ENCODE measurements at regions not wholly inside any gene's neighbourhood (a gene's known extent, or its start where the extent isn't known, plus 50 kb on each side); places are given as distances from the start of the nearest gene placed in this dataset.

DNA sequence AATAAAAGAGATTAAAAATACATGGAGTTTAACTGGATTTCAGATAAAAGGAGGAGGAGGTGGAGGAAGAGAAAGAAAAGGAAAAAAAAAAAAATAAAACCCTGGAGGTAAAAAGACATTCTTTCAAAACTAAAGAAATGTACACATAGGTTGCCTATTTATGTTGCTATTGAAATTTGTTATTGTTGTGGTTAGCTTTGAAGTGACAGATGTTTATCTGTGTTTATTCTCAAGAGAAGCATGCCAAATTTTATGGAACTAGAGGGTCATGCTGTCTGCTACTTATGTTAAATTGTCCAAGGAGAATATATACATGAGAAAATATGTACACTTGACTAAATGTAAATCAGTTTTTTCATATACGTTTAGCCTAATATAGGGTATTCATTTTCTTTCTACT, 653.2 kb downstream of the DCDC2C start:
- Mint-ChIP-seq H3K36me3 (ENCODE audit: low read depth) (no peaks in the 10 kb centered on the region), H3K4me1 (ENCODE audit: low read depth) (no peaks in the 10 kb centered on the region), H3K27ac (no peak overlapping the region), H3K27me3 (no peaks in the 10 kb centered on the region), H3K4me3 (no peak overlapping the region), H3K9me3 (peaks cover 14% of the 10 kb centered on the region)
- Histone ChIP-seq H3K4me3 (ENCODE audit: low read length) (no peak overlapping the region), H3K27ac (ENCODE audit: low read depth in 1 of 2, low read length in 2 of 2) (no peak overlapping the region), H3K9me3 (ENCODE audit: control insufficient read depth in 1 of 2, insufficient read depth in 1 of 2, low read length in 2 of 2) (peaks cover 3 to 4% of the 10 kb centered on the region in 2 experiments), H3K4me1 (ENCODE audit: insufficient read depth, low read length) (no peaks in the 10 kb centered on the region), H3K36me3 (ENCODE audit: insufficient read depth, low read length) (no peaks in the 10 kb centered on the region), H3K27me3 (ENCODE audit: control insufficient read depth in 1 of 2, insufficient read depth in 2 of 2, low read length in 2 of 2) (no peaks in the 10 kb centered on the region)
- DNase-seq (no peak), ATAC-seq (ENCODE audit: poor library complexity) (no peak)
- TF ChIP-seq, protein P1, sequence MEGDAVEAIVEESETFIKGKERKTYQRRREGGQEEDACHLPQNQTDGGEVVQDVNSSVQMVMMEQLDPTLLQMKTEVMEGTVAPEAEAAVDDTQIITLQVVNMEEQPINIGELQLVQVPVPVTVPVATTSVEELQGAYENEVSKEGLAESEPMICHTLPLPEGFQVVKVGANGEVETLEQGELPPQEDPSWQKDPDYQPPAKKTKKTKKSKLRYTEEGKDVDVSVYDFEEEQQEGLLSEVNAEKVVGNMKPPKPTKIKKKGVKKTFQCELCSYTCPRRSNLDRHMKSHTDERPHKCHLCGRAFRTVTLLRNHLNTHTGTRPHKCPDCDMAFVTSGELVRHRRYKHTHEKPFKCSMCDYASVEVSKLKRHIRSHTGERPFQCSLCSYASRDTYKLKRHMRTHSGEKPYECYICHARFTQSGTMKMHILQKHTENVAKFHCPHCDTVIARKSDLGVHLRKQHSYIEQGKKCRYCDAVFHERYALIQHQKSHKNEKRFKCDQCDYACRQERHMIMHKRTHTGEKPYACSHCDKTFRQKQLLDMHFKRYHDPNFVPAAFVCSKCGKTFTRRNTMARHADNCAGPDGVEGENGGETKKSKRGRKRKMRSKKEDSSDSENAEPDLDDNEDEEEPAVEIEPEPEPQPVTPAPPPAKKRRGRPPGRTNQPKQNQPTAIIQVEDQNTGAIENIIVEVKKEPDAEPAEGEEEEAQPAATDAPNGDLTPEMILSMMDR (IDR thresholded peaks at IDR 0.05): no peak
- ChIA-PET CTCF (no interaction called here), POLR2A (no interaction called here)
- intact Hi-C loops (cut with DNase I, micrococcal nuclease): no loop called here

DNA sequence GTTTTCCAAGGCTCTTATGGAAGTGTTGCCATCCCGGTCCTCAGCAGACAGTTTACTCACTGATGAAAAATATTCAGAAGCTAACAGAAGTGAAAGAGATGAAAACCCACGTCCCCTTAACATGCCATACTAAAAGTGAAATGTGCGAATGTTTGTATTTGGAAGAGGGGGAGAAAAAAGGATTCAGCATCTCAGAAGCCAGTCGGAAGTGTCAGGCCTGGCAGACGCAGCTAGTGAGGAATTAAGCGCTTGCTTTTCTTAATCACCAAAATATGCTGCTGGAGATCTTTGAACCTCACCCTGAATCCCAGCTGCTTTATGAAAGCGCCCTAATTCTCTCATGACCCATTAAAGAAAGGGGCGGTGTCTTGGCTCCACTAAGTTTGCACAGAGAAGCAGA, 653.7 kb downstream of the DCDC2C start:
- no peak for ATAC-seq (ENCODE audit: poor library complexity)
- TF ChIP-seq, protein P1 (IDR thresholded peaks at IDR 0.05): no peak
- no peaks in the 10 kb centered on the region for H3K36me3 ChIP-seq (ENCODE audit: insufficient read depth, low read length)
- H3K27me3 Mint-ChIP-seq: no peaks in the 10 kb centered on the region
- no peak overlapping the region for H3K4me3 Mint-ChIP-seq
- peaks cover 14% of the 10 kb centered on the region for H3K9me3 Mint-ChIP-seq
- no peaks in the 10 kb centered on the region for H3K4me1 ChIP-seq (ENCODE audit: insufficient read depth, low read length)
- no peak for DNase-seq
- no peak overlapping the region for H3K27ac ChIP-seq (ENCODE audit: low read depth in 1 of 2, low read length in 2 of 2)
- intact Hi-C loops (cut with DNase I, micrococcal nuclease): no loop called here
- peaks cover 3 to 4% of the 10 kb centered on the region in 2 experiments for H3K9me3 ChIP-seq (ENCODE audit: control insufficient read depth in 1 of 2, insufficient read depth in 1 of 2, low read length in 2 of 2)
- no peaks in the 10 kb centered on the region for H3K27me3 ChIP-seq (ENCODE audit: control insufficient read depth in 1 of 2, insufficient read depth in 2 of 2, low read length in 2 of 2)
- POLR2A ChIA-PET: no interaction called here
- CTCF ChIA-PET: no interaction called here
- H3K4me1 Mint-ChIP-seq (ENCODE audit: low read depth): no peaks in the 10 kb centered on the region
- H3K27ac Mint-ChIP-seq: no peak overlapping the region
- H3K4me3 ChIP-seq (ENCODE audit: low read length): no peak overlapping the region
- no peaks in the 10 kb centered on the region for H3K36me3 Mint-ChIP-seq (ENCODE audit: low read depth)

DNA sequence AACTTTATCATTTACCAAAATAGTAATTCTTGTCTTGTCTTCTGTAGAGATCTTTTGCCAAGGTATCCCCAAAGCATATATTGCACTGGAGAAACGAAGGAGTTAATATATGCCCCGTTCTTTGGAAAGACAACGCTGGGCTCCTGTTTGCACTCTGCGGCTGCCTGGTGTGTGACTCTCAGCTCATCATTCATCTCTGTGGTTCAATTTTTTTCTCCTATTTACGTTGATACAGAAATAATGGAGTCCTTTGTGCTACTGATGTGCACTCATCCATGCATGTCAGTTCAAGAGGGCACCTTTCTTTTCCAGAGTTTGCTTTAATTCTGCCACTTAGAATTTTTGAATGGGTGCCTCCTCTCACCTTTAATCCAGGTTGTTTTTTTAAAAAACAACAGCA, 655.5 kb downstream of the DCDC2C start:
- Mint-ChIP-seq H3K27ac (no peak overlapping the region), H3K9me3 (peaks cover 16% of the 10 kb centered on the region), H3K4me3 (no peak overlapping the region), H3K27me3 (no peaks in the 10 kb centered on the region), H3K4me1 (ENCODE audit: low read depth) (no peaks in the 10 kb centered on the region), H3K36me3 (ENCODE audit: low read depth) (no peaks in the 10 kb centered on the region)
- intact Hi-C loops (cut with DNase I, micrococcal nuclease): no loop called here
- DNase-seq (no peak), ATAC-seq (ENCODE audit: poor library complexity) (no peak)
- TF ChIP-seq, protein P1 (IDR thresholded peaks at IDR 0.05): no peak
- H3K27ac ChIP-seq (ENCODE audit: low read depth in 1 of 2, low read length in 2 of 2): no peak overlapping the region
- H3K27me3 ChIP-seq (ENCODE audit: control insufficient read depth in 1 of 2, insufficient read depth in 2 of 2, low read length in 2 of 2): no peaks in the 10 kb centered on the region
- no peaks in the 10 kb centered on the region for H3K4me1 ChIP-seq (ENCODE audit: insufficient read depth, low read length)
- H3K4me3 ChIP-seq (ENCODE audit: low read length): no peak overlapping the region
- H3K9me3 ChIP-seq (ENCODE audit: control insufficient read depth in 1 of 2, insufficient read depth in 1 of 2, low read length in 2 of 2): peaks cover 3 to 4% of the 10 kb centered on the region in 2 experiments
- ChIA-PET POLR2A (no interaction called here), CTCF (no interaction called here)
- H3K36me3 ChIP-seq (ENCODE audit: insufficient read depth, low read length): no peaks in the 10 kb centered on the region

Data from CD4-positive, alpha-beta T cell (primary cell).